SIG-M5 treated with dmso at 0.1 percent for 504 hours (cell line): ENCODE measurements at regions not wholly inside any gene's neighbourhood (a gene's known extent, or its start where the extent isn't known, plus 50 kb on each side); places are given as distances from the start of the nearest gene placed in this dataset.

Experiments
- DNase-seq: peaks from one replicate; lab custom pipeline; 2025; ENCODE audit not compliant: unreplicated experiment; lab: John Stamatoyannopoulos, UW

DNA sequence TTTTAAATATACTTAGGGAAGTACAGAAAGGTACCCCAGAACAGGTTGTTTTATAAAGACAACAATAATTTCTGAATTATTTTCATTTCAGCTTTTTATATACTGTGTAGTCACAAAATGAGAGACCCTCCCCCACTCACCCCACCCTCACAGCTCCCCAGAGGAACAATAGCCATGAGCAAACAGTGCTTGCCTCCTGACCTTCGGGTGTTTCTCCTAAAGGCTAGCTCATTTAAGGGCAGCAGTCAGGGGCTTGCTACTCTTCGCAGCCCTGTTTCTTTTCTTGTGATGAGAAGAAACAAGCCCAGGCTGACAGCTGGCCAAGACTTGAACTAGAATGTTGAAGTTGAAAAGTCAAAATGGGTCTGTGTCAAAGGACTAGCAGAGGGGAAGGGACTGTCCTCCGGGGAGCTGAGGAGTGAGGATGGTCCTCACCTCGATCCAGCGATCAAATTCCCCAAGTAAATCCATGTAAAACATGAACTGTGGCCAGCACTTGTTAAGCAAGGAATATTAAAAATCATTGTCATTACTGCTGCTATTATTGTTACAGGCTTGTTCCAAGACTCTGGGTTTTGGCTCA is 133.8 kb upstream of the ARHGAP5 start:
- no peak for DNase-seq

DNA sequence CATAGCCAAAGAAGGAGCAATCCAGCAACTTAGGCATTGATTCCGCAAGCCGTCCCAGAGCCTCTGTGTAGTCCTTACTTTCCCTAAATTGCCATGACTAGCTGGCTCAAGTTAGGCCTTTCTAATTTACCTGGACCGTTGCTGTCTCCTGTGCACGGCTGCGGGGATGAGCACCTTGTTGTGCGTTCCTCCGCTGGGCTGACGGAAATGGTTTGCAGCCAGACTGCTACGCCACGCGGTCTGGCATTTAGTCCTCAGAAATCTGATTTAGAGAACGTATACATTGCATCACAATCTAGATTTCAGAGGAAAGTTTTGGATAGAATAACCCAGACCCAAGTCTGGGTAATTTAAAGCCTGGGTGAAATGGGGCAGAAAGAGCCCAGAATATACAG is 133.2 kb upstream of the ARHGAP5 start:
- no peak for DNase-seq

DNA sequence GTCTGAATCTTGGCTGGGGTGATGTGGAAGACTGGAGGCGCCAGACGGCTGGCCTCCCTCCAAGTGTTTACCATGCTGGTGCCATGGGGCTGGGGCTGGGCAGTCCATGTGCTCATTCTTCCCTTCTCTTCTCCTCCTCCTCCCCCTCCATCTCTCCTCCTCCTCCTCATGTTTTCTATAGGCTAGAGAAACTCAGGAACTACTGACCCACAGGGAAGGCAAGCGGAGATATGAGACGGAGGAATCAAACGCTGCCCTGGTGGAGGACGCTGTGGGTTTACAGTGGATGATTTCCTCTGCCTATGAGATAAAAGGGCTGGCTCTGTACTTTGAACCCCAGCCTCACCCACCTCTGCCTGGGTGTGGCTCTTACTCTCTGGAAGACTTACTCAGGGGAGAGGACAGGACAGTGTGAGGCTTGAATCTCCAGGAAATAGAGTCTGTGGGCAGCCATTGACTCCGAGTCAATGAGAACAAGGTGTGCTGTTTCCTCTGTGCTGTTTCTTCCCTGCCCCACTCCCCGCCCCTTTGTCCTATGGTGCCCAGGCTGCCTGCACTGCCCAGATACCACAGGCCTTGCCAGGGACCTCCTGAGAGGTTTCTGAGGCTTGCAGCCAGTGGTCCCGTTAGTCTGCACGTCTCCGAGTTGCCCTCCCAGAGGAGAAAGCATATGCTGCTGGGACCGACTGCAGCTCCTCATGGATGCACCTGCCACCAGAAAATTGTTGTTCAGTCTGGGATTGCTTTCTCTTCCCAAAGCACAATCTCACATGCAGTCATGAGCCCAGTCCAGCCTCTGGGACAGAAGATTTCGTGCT is 132.6 kb upstream of the ARHGAP5 start:
- no peak for DNase-seq

DNA sequence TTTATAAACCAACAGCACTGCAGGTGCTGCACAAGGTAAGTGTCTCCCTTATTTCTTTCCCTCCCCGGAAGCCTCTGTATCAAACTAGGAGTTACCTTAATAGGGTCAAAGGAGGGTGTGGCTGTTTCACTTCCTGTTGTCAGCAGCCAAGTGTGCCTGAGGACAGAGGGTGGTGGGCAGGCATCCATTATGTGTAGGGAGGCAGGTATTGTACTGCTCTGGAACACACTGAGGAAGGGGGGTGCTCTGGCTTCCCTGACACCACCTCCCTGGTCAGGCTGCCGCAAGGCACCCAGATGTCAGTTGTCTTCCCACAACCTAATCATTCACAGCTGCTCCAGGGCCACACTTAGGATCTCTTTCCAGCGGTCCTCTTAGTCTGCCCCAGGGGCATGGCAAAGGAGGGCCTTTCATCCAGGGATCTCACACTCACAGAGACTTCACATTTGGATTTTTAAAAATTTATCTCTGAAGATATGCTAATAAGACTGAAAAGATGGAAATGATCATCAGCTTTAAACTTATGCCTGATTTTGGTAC is 132.0 kb upstream of the ARHGAP5 start:
- DNase-seq = no peak

DNA sequence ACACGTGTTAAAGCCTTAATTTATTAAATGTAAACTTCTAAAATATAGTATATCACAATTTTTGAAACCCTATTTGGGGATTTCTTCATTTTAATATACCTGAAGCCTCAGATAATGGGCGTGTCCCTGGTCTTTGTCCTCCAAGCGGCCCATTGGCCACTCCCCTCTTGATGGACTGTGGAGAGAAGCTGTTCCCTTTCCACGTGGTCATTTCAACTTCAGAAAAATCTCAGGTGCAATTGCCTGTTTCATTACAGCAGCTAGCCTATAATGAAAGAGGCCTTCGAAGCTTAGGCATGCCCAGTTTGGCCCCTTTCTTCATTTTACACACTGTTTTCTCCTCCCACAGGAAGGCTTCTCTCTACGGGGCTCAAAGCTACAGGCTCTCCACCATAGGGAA is 131.4 kb upstream of the ARHGAP5 start:
- no peak for DNase-seq

DNA sequence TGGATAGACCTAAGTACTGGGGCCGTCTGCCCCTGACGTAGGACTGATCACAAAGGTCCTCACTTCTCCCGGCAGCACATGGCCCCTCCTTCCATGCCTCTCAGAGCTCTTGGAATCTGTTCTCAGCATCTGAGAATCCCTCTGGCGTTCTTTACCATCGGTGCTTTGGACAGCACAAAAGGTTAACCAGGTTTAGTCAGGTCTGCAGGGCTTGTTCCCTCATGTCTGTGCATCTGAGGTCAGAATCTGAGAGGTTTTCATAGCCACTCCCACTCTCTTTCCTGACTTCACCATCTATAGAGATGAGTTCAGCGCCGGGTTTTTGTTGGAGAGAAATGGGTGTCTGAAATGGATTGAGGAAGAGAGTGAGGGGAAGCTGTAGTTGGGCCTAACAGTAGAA is 130.0 kb upstream of the ARHGAP5 start:
- no peak for DNase-seq

DNA sequence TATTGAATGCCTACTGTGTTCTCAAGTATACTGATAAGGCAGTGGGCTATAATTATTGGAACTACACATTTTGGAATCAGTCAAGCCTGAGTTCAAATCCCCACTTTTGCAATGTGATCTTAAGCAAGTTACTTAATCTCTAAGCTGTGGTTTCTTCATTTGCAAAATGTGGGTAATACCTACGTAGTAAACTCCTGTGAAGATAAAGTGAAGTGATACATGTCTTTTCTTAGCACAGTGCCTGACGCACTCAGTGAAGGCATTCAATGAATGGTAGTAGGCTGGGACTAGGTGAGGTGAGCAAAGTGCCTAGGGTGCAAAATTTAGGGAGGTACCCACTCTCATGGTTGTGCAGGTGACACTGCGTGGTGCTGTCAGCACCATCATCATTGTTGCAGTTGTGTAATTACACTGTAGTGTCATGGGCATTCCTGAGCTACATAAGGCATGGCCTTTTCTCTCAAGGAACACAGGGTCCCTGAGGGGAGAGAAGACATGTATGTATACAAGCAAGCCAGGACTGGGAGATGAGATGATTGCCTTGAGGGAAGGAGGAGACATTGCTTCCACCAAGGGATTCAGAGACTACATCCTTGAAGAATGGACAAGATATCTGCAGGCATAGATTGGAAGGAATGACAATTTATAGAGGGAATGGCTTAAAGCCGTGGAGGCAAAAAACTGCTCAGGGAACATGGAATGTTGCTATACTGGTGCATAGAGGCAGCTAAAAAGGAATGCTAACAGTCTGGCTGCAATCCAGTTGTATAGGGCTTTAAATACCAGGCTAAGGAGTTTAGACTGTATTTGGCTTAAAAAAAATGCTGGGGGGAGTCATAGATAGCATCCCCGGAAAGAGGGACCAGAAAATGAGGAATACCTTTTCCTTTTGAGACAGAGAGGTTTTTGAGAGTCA is 129.2 kb upstream of the ARHGAP5 start:
- no peak for DNase-seq

DNA sequence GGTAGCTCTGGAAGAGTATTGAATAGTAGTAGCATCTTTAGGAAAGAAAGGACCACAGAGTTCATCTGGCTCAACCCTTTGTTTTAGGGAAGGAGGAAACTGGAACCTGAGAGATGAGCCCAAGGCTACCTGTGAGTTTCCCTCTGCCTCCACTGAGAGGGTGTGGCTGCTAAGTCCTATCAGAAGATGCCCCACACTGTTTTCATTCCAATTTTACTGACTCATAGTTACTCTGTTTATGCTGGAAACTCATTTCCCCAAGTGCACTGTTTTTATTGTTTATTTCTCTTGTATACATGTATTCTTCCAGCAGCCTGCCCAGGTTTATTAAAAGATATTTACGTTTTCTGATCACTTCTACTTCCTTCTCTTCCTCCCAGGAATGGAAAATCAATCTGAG is 127.4 kb upstream of the ARHGAP5 start:
- no peak for DNase-seq

DNA sequence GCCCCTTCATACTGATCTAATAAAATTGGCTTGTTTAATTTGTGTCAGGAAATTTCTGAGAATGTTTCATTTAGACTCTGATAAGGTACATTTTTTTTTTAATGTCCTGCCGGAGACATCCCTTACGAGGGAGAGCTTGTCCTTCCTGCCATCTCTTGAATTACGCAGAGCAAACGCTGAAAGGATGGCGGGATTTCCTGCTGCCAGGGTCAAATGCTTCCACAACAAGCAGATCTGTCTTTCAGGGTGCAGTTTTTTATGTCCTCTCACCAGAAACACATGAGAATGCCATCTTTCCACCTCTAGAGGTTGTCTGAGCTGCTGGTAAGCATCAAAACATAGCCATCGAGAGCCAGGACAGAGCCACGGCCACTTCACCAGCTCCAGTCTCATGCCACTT is 126.8 kb upstream of the ARHGAP5 start:
- DNase-seq = no peak

DNA sequence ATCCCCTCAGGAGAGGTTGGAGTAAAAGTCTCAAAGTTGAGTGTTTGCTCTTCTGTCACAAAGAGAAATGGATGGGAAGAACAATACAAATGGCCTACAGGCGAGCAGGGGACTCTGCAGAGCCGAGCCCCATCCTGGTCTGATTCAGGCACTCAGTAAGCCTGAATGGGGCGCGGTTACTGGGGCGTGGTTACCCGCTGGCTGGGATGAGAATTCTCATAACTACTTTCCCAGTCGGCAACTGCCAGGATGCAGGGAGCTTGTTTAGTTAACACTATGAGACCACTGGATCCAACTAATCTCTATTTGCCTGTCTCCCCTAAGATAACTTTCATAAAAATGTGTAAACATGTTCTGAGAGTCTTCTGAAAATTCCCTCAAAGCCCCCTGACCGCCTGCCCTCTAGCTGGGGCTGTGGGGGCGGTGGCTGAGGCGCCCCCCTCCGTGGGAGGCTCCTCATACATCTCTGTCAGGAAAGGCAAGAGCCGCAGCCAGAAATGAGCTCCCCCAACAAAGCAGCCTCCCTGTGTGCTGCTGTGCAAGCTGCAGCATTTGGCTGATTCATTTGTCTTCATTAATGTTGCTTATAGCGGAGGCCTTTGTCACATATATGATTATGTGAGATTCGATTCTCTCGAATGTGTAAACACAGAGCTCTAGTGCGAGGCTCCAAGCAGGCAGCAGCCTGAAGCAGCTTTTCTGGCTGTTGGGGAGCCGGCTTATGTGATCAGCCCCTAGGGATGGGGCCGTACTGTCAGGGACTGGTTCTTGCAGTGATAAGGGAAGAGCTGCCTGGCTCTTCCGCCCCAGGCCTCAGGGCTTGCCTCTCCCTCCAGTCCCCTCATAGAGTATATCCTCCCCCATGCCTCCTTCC is 126.1 kb upstream of the ARHGAP5 start:
- no peak for DNase-seq

DNA sequence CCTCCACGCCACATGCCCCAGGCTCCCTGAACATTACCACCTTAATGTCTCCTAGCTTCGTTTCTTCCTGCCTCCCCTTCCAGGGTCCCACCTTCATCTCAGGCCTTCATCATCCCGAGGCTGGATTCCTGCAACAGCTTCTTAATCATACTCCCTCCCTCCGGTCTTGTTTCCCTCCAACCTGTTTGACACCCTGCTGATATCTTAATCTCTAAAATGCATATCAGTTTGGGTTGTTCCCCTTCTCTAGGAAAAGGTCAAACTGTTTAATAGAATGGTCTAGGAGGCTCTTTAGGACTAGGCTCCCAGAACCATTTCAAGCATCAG is 125.5 kb upstream of the ARHGAP5 start:
- no peak for DNase-seq

DNA sequence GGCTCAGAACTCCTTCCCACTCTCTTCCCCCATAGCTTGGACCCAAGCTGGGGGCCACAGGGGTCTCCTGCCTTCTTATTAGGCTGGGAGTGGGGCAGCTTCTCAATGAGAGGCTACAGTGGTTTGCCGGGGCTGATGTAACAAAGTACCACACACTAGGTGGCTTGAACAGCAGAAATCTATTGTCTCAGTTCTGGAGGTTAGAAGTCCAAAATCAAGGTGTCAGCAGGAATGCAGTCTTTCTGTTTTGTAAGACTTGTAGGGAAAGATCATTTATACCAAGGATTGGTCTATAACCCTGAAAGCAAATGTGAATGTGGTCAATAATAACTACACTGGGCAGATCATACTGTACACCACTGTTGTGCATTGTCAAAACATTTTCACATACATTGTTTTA is 124.5 kb upstream of the ARHGAP5 start:
- DNase-seq = no peak

DNA sequence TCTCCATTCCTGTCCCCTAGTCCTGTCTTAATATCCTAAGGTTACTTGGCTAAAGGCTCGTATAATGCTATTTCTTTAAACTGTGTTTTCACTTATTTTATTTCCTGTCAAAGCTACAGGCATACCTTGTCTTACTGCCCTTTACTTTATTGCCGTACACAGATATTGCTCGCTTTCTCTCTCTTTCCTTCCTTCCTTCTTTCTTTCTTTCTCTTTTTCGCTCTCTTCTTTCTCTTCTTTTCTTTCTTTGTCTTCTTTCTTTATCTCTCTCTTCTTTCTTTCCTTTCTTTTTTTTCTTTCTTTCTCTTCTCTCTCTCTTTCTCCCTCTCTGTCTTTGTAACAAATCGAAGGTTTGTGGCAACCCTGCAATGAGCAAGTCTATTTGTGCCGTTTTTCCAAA is 123.9 kb upstream of the ARHGAP5 start:
- no peak for DNase-seq

DNA sequence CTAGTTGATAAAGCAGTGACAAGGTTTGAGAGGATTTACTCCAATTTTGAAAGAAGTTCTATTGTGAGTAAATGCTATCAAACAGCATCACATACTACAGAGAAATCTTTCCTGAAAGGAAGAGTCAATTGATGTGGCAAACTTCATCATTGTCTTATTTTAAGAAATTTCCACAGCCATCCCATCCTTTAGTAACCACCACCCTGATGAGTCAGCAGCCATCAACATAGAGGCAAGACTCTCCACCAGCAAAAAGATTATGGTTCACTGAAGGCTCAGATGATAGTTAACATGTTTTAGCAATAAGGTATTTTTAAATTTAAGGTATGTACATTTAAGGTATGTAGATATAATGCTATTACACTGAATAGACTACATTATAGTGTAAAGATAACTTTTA is 122.1 kb upstream of the ARHGAP5 start:
- DNase-seq = no peak

DNA sequence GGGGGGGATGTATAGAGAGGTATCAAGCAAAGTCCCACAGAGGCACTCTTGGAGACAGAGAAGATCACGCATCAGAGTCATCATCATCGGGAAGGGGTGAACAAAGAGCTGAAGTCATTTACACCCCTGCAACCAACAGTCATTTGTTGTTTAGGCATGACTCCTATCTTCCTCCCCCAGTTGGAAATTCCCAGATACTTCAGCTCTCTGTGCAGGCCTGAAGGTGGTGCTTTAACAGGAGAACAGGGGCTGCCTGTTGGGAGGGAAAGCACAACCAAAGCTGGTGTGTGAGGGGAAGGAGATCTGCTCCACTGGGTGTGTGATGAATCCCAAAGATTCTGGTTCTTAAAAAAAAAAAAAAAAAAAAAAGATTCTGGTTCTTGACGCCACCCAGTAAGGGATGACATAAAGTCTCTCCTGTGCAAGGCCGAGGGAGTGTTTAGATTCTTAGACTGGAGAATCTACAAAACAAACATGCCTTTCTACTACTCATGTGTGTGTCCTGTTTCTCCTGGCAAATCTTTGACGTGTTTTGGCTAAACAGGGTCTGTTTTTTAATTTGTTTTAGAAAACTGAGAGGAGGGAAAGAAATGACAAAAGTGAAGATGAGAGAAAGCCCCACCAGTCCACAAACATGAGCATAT is 121.0 kb upstream of the ARHGAP5 start:
- no peak for DNase-seq

DNA sequence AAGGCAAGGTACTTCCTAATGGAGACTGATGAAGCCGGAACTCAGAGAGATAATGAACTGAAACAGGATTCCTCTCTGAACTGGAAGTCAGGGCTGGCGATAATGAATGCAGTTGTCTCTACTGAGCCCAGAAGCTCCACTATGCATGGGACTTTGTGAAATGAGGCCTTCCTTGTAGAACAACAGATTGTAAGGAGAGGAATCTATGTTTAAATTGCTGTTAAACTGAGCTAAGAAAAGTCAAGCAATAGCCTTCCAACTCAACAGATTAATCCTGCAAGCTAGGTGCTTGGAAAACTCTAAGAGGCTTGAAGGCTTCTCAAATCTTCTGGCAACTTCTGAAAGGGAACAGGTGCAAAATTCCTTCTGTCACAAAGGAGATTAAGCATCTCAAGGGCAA is 119.5 kb upstream of the ARHGAP5 start:
- no peak for DNase-seq

DNA sequence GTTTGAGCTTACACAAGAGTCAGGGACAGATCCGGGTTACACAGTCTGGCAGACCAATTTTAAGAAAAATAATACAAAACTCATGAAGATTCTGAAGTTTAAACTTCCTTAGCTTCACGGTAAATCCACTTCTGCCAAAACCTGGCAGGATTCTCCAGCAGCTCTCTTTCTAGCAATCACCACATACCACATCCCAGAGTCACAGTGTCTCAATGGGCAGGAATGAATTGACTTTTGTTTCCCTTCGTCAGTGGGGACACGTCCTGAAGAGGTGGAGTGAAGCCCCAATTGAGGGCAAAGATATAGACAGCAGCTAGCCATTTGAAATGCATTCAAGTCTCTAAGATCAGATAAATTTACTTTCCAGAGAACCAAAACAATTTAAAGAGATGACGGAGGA is 117.1 kb upstream of the ARHGAP5 start:
- no peak for DNase-seq

DNA sequence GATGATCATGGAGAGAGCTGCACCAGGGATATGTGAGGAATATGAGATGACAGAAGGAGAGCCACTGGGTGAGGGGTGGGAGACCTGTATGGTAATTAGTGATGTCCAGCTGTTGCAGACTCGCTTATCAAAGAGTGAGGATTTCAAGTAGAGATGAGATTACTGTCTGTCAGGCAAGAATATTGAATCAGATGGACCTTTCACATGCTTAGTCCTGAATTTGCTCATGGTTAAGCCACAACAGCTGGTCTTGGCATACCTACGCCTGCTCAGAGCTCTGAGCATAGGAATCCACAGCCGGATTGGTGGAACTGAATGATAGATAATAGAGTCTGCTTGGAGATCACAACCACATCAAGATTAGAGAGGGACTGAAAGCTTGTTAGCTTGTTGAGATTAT is 115.2 kb upstream of the ARHGAP5 start:
- DNase-seq = no peak

DNA sequence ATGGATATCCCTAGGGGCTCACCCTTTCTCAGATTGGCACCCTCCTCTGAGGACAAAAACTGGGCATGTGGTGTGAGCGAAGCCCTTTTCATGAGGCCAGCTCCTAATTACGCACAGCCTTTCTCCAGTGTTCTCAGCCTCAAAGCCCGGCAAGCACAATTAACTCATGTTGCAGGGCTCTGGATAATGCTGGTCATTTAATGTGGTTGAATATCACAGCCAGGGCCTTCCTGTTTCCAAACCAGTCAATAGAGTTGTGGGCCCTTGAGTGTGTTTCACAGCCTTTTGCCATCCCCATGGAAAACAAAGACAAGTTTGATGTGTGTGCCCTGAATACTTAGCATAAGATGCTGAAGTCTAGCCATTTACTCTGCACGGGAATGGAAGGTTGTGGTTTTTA is 114.2 kb upstream of the ARHGAP5 start:
- no peak for DNase-seq

DNA sequence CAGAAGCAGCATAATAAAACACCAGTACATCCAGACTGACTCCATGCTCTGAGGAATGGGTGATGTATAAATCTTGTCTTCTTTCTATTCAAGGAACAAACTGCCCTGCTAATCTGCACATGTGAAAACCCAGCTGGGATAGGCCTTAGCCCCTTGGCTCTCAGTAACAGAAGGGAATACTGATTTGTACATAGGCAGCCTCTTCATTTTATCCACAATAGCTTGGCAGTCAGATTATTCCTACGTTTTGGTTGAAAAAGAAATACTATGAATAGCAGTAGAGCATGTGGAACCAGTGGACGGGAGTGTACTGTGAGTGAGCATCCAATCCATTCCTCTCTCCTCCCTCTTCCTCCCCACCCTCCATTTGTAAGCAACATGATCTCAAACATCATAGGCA is 113.5 kb upstream of the ARHGAP5 start:
- no peak for DNase-seq
